GM12878 (cell line): ENCODE measurements at regions not wholly inside any gene's neighbourhood (a gene's known extent, or its start where the extent isn't known, plus 50 kb on each side); places are given as distances from the start of the nearest gene placed in this dataset.

Source experiments
- ATAC-seq: fragments of 200-7000 bp; cut with Tn5 transposase; 3 replicates; pipeline ENCODE4 v1.9.1; 2020; ENCODE audit warnings: mild to moderate bottlenecking, moderate library complexity
- BruUV-seq: library from RNA; stranded (reverse); fragments of 400-500 nt; replicated peaks from 2 replicates; lab custom pipeline; 2021; lab: Mats Ljungman, UMichigan
- CTCF ChIA-PET: fragments of 300-600 bp; sonication (Branson Sonifier 250); formaldehyde crosslinking; extraction: SDS; loops from one replicate; lab custom pipeline; 2021; ENCODE audit warnings: inconsistent platforms; lab: Yijun Ruan, JAX
- POLR2A ChIA-PET: fragments of 350-600 bp; formaldehyde crosslinking; extraction: SDS; loops from one replicate; lab custom pipeline; 2021; ENCODE audit warnings: inconsistent platforms; lab: Charles Lee
- RAD21 ChIA-PET: fragments of 300-600 bp; sonication (Branson Sonifier 250); formaldehyde crosslinking; loops from one replicate; lab custom pipeline; 2023; ENCODE audit warnings: antibody characterized with exemption; ENCODE audit not compliant: unreplicated experiment; lab: Charles Lee
- SMC1A ChIA-PET: fragments of 300-600 bp; sonication (Branson Sonifier 250); formaldehyde crosslinking; loops from one replicate; lab custom pipeline; 2023; ENCODE audit not compliant: unreplicated experiment, uncharacterized antibody; lab: Charles Lee
- DNase-seq: peaks from one replicate; pipeline ENCODE4 v3.0.0-alpha.2; 2011; ENCODE audit warnings: low read depth, low spot score
- FAIRE-seq: peaks from 3 replicates; lab custom pipeline; 2011; peaks lifted over from hg19 to GRCh38; lab: Jason Lieb, UNC
- H2AFZ ChIP-seq: 2 replicates; pipeline ENCODE4 v1.6.0; 2011; ENCODE audit warnings: low read depth, low read length, control low read depth; ENCODE audit not compliant: control insufficient read depth
- H3K27ac ChIP-seq: 2 replicates; pipeline ENCODE4 v1.5.1; 2011; ENCODE audit warnings: control low read depth; ENCODE audit not compliant: control insufficient read depth, insufficient read depth
- H3K27me3 ChIP-seq, 2 experiments: replicated peaks in 1 of 2; 2 replicates each; pipeline versions ENCODE4 v1.6.0 to v1.6.1; 2011; ENCODE audit warnings: low read length in 1 of 2; ENCODE audit not compliant: control insufficient read depth in 2 of 2, insufficient read depth in 2 of 2
- H3K36me3 ChIP-seq, 2 experiments: 2 replicates each; pipeline ENCODE4 v1.5.1; 2011; ENCODE audit warnings: low read length in 1 of 2; ENCODE audit not compliant: control insufficient read depth in 2 of 2, insufficient read depth in 2 of 2
- H3K4me1 ChIP-seq: 2 replicates; pipeline ENCODE4 v1.6.1; 2011; ENCODE audit warnings: mild to moderate bottlenecking, low read length, moderate library complexity, mixed read lengths; ENCODE audit not compliant: control insufficient read depth, insufficient read depth
- H3K4me2 ChIP-seq: 2 replicates; pipeline ENCODE4 v1.6.0; 2011; ENCODE audit warnings: control low read depth; ENCODE audit not compliant: control insufficient read depth, insufficient read depth
- H3K4me3 ChIP-seq: fragments of 200-600 bp; sonication (generic); 2 replicates; pipeline ENCODE4 v1.5.1; 2016
- H3K79me2 ChIP-seq: 2 replicates; pipeline ENCODE4 v1.6.0; 2011; ENCODE audit warnings: low read length; ENCODE audit not compliant: control insufficient read depth, insufficient read depth
- H3K9ac ChIP-seq: 2 replicates; pipeline ENCODE4 v1.8.0; 2011; ENCODE audit warnings: low read length, control low read depth, mixed read lengths; ENCODE audit not compliant: control insufficient read depth, insufficient read depth
- H3K9me3 ChIP-seq: replicated peaks from 3 replicates; pipeline ENCODE4 v1.5.1; 2011; ENCODE audit warnings: mild to moderate bottlenecking, low read length; ENCODE audit not compliant: control insufficient read depth, insufficient read depth
- H4K20me1 ChIP-seq: 2 replicates; pipeline ENCODE4 v1.6.0; 2011; ENCODE audit not compliant: control insufficient read depth, insufficient read depth
- BACH1 ChIP-seq: fragments of 450-650 bp; IDR thresholded peaks from 2 replicates; pipeline ENCODE4 v1.6.1; 2017; ENCODE audit warnings: mild to moderate bottlenecking, borderline replicate concordance
- BCL11A ChIP-seq: IDR thresholded peaks from 2 replicates; pipeline ENCODE4 v1.6.1; 2011; ENCODE audit warnings: low read depth, low read length
- BMI1 ChIP-seq: fragments of 450-650 bp; IDR thresholded peaks from 2 replicates; pipeline ENCODE4 v1.6.1; 2016; ENCODE audit warnings: mild to moderate bottlenecking, moderate library complexity, borderline replicate concordance
- CHD2 ChIP-seq: IDR thresholded peaks from 2 replicates; pipeline ENCODE4 v1.6.1; 2011; ENCODE audit warnings: low read depth, low read length, improper control_type of control experiment, borderline replicate concordance
- EP300 ChIP-seq, 2 experiments: fragments of 150-350 bp in 1 of 2; IDR thresholded peaks; 2 replicates each; pipeline ENCODE4 v1.6.1; 2011 to 2012; ENCODE audit warnings: low read depth in 2 of 2, low read length in 2 of 2, borderline replicate concordance in 1 of 2, improper control_type of control experiment in 1 of 2, inconsistent platforms in 1 of 2; ENCODE audit not compliant: control insufficient read depth in 1 of 2
- FOXK2 ChIP-seq: fragments of 450-650 bp; IDR thresholded peaks from 2 replicates; pipeline ENCODE4 v1.6.1; 2017; ENCODE audit warnings: mild to moderate bottlenecking, moderate library complexity
- JUND ChIP-seq: IDR thresholded peaks from 2 replicates; pipeline ENCODE4 v1.6.1; 2012; ENCODE audit warnings: low read depth, mild to moderate bottlenecking, low read length, improper control_type of control experiment, moderate library complexity
- NRF1 ChIP-seq: conservative IDR thresholded peaks from 2 replicates; pipeline ENCODE4 v1.6.1; 2011; ENCODE audit warnings: mild to moderate bottlenecking, low read depth, low read length, improper control_type of control experiment
- POU2F2 ChIP-seq: IDR thresholded peaks from 3 replicates; pipeline ENCODE4 v1.6.1; 2011; ENCODE audit warnings: low read depth, mild to moderate bottlenecking, low read length, borderline replicate concordance
- RAD21 ChIP-seq: IDR thresholded peaks from 2 replicates; pipeline ENCODE4 v1.6.1; 2011; ENCODE audit warnings: mild to moderate bottlenecking, low read depth, low read length, moderate library complexity; ENCODE audit not compliant: insufficient read depth
- RELA ChIP-seq: fragments of 450-650 bp; IDR thresholded peaks from 2 replicates; pipeline ENCODE4 v1.8.0; 2014; ENCODE audit warnings: borderline replicate concordance; ENCODE audit not compliant: partially characterized antibody
- SMARCA5 ChIP-seq: fragments of 450-650 bp; IDR thresholded peaks from 2 replicates; pipeline ENCODE4 v1.6.1; 2017; ENCODE audit warnings: mild to moderate bottlenecking
- STAT1 ChIP-seq: fragments of 450-650 bp; conservative IDR thresholded peaks from 2 replicates; pipeline ENCODE4 v1.6.1; 2014; ENCODE audit warnings: antibody characterized with exemption, mild to moderate bottlenecking
- STAT3 ChIP-seq: IDR thresholded peaks from 2 replicates; pipeline ENCODE4 v1.6.1; 2011; ENCODE audit warnings: low read depth, low read length, improper control_type of control experiment
- ZBED1 ChIP-seq: IDR thresholded peaks from 2 replicates; pipeline ENCODE4 v1.6.1; 2016; ENCODE audit warnings: borderline replicate concordance
- ZNF622 ChIP-seq: fragments of 450-650 bp; IDR thresholded peaks from 2 replicates; pipeline ENCODE4 v1.6.1; 2017; ENCODE audit warnings: mild to moderate bottlenecking, inconsistent platforms
- WGBS: methylation state at CpG from one replicate; pipeline ENCODE4 v1.1.6; 2016; ENCODE audit warnings: low lambda C conversion rate; ENCODE audit not compliant: insufficient replicate concordance, insufficient coverage; ENCODE audit errors: missing lambda C conversion rate; 5-methylcytosine and 5-hydroxymethylcytosine counted together
- in situ Hi-C: fragments of 300-500 bp; cut with MboI; formaldehyde crosslinking; loops from 9 replicates; pipeline ENCODE4 v1.14.3; 2018; ENCODE audit warnings: mixed read lengths
- intact Hi-C: fragments of 100-400 bp; cut with micrococcal nuclease; formaldehyde crosslinking; loops from one replicate; pipeline ENCODE4 v1.14.2; 2022; ENCODE audit not compliant: unreplicated experiment
- TF ChIP-seq, protein P1 (sequence below): IDR thresholded peaks from 2 replicates; pipeline ENCODE4 v1.6.1; 2012; ENCODE audit warnings: low read length, inconsistent platforms
- TF ChIP-seq, protein P2 (sequence below): fragments of 450-650 bp; IDR thresholded peaks from 2 replicates; pipeline ENCODE4 v1.6.1; 2017; ENCODE audit warnings: mild to moderate bottlenecking

GRCh38 chr10:83723080-83723479 is 416.2 kb upstream of the GHITM start:
- H3K9me3 ChIP-seq = peaks cover 3% of the 10 kb centered on the region; the same call in 2 of the 3 replicates
- RAD21 ChIA-PET = no interaction called here
- SMC1A ChIA-PET = interaction anchor here (0.8 to 1.0 kb wide), 2 partner anchors 41 to 45 kb away, joined by 3 read pairs; no protein-coding TSS in a partner anchor
- H3K4me3 ChIP-seq = no peak overlapping the region
- no peak for FAIRE-seq
- no peak overlapping the region for H3K27ac ChIP-seq
- H3K4me1 ChIP-seq = peaks cover 14% of the 10 kb centered on the region
- no TSS peak for BruUV-seq
- no peaks in the 10 kb centered on the region for H3K27me3 ChIP-seq
- intact Hi-C loops (no loop called here), in situ Hi-C loops (no loop called here)
- TF ChIP-seq NRF1 (no peak), FOXK2 (no peak), ZBED1 (no peak), SMARCA5 (no peak), EP300 (IDR thresholded peaks at IDR 0.05; ENCODE audit: borderline replicate concordance in 1 of 2, control insufficient read depth in 1 of 2, low read depth in 2 of 2, low read length in 2 of 2) (no peak), POU2F2 (no peak), CHD2 (no peak), STAT1 (no peak), ZNF622 (no peak), BACH1 (no peak), BMI1 (no peak), RAD21 (no peak), JUND (no peak), BCL11A (no peak), RELA (no peak), STAT3 (no peak)
- TF ChIP-seq, protein P1, sequence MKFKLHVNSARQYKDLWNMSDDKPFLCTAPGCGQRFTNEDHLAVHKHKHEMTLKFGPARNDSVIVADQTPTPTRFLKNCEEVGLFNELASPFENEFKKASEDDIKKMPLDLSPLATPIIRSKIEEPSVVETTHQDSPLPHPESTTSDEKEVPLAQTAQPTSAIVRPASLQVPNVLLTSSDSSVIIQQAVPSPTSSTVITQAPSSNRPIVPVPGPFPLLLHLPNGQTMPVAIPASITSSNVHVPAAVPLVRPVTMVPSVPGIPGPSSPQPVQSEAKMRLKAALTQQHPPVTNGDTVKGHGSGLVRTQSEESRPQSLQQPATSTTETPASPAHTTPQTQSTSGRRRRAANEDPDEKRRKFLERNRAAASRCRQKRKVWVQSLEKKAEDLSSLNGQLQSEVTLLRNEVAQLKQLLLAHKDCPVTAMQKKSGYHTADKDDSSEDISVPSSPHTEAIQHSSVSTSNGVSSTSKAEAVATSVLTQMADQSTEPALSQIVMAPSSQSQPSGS = no peak
- TF ChIP-seq, protein P2, sequence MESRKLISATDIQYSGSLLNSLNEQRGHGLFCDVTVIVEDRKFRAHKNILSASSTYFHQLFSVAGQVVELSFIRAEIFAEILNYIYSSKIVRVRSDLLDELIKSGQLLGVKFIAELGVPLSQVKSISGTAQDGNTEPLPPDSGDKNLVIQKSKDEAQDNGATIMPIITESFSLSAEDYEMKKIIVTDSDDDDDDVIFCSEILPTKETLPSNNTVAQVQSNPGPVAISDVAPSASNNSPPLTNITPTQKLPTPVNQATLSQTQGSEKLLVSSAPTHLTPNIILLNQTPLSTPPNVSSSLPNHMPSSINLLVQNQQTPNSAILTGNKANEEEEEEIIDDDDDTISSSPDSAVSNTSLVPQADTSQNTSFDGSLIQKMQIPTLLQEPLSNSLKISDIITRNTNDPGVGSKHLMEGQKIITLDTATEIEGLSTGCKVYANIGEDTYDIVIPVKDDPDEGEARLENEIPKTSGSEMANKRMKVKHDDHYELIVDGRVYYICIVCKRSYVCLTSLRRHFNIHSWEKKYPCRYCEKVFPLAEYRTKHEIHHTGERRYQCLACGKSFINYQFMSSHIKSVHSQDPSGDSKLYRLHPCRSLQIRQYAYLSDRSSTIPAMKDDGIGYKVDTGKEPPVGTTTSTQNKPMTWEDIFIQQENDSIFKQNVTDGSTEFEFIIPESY = no peak
- H2AFZ ChIP-seq = no peak overlapping the region
- H3K4me2 ChIP-seq = no peak overlapping the region
- no peaks in the 10 kb centered on the region for H3K36me3 ChIP-seq
- H3K9ac ChIP-seq = no peak overlapping the region
- POLR2A ChIA-PET = no interaction called here
- no peaks in the 10 kb centered on the region for H4K20me1 ChIP-seq
- no peak for DNase-seq
- ATAC-seq = no peak
- WGBS = 100% methylated on average over 2 of the region's 2 CpGs
- CTCF ChIA-PET = no interaction called here
- no peaks in the 10 kb centered on the region for H3K79me2 ChIP-seq
